Subcutaneous abdominal adipose tissue (tissue), 5 donors: ENCODE measurements at regions not wholly inside any gene's neighbourhood (a gene's known extent, or its start where the extent isn't known, plus 50 kb on each side); places are given as distances from the start of the nearest gene placed in this dataset.
"Not testable (repeated sequence)": the region's sequence is repeated elsewhere in the genome, so short reads cannot be mapped to it uniquely, and the experiment has no call there.

Experiments
- H3K27ac ChIP-seq: one replicate; pipeline ENCODE4 v1.7.0; 2013; ENCODE audit warnings: low read depth, mild to moderate bottlenecking, inconsistent platforms, low read length, moderate library complexity
- H3K27me3 ChIP-seq, 5 donors: one replicate each; pipeline ENCODE4 v1.7.0; 2013; ENCODE audit warnings: low read length in 5 of 5, inconsistent platforms in 1 of 5; ENCODE audit not compliant: control insufficient read depth in 5 of 5, insufficient read depth in 4 of 5
- H3K36me3 ChIP-seq, 5 donors: one replicate each; pipeline ENCODE4 v1.7.0; 2013; ENCODE audit warnings: low read length in 5 of 5; ENCODE audit not compliant: control insufficient read depth in 5 of 5, insufficient read depth in 5 of 5
- H3K4me1 ChIP-seq, 5 donors: one replicate each; pipeline ENCODE4 v1.7.0; 2013; ENCODE audit warnings: low read length in 5 of 5, mild to moderate bottlenecking in 3 of 5, moderate library complexity in 1 of 5; ENCODE audit not compliant: control insufficient read depth in 5 of 5, insufficient read depth in 5 of 5
- H3K4me3 ChIP-seq, 5 donors: one replicate each; pipeline ENCODE4 v1.7.0; 2013; ENCODE audit warnings: low read length in 5 of 5, low read depth in 1 of 5
- H3K9ac ChIP-seq, 5 donors: one replicate each; pipeline ENCODE4 v1.7.0; 2013; ENCODE audit warnings: low read length in 5 of 5, mild to moderate bottlenecking in 4 of 5, moderate library complexity in 3 of 5
- H3K9me3 ChIP-seq, 5 donors: one replicate each; pipeline ENCODE4 v1.7.0; 2013; ENCODE audit warnings: low read length in 5 of 5; ENCODE audit not compliant: control insufficient read depth in 5 of 5
- donor health status: healthy.
- donor health status: healthy.
- donor health status: healthy.
- donor health status: healthy.
- donor health status: healthy.

DNA sequence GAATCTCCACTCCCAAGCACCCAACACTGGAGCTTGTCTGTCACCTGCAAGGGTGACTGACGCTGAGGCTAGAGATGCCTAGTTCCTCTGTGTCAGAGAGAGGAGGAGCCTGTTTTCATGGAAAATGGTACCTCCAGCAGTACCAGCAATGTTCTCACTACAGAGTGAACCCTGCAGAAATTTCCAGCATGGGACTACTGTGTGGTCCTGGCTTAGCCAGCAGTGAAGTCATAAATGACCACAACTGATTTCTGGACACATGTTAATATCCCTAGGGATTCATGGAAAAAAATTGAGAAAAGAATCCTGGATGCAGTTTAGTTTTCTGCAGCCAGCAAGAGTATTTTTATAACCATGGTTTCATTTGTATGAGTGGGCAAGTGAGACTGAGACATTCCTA, 468.1 kb downstream of the CD83 start:
- Histone ChIP-seq H3K36me3 (no peaks in the 10 kb centered on the region), H3K27me3 (no peaks in the 10 kb centered on the region), H3K4me3 (no peak overlapping the region), H3K4me1 (peaks cover 0 to 4% (median under 1%) of the 10 kb centered on the region in 5 donors), H3K9ac (no peak overlapping the region), H3K27ac (no peak overlapping the region), H3K9me3 (no peaks in the 10 kb centered on the region)

DNA sequence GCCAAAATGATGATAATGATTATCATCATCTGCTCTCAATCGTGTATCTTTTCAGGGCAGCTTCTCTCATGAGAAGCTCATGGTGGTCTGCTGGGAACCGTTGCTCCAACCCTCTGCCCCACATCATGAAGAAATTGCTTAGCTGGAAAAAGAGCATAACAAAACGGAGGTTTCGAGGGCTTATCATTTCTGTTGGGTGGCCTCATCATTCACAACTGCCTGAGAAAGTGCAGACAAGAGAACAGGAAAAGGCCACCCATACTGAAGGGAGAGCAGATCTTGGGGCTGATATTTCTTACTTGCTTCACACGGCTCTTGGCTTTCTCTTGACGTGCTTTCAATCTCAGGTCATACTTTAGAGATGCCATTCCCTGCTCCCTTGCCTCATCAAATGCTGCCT, 471.6 kb downstream of the CD83 start:
- Histone ChIP-seq H3K36me3 (no peaks in the 10 kb centered on the region), H3K4me1 (peaks cover 0 to 9% (median 7%) of the 10 kb centered on the region in 5 donors), H3K27me3 (no peaks in the 10 kb centered on the region), H3K27ac (no peak overlapping the region), H3K4me3 (no peak overlapping the region), H3K9me3 (no peaks in the 10 kb centered on the region), H3K9ac (no peak overlapping the region)

DNA sequence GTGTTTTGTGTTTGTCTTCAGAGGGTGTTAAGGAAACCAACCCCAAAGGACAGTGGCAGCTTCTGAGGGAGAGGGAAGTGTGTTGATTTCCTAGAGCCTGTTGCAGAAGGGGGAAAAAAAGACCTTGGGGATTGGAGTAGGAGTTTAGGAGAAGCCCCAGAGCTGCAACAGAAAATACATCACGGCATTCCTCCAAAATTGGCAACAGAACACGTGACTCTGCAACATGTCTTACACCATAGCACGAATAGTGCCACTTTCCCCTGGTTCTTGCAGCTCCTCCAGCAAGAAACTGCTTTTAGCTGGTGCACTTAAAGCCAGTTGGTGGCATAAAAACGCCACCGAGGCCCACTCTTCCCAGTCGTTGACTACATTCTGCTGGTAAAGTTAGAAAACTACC, 473.0 kb downstream of the CD83 start:
- H3K27ac ChIP-seq, result no peak overlapping the region
- H3K9ac ChIP-seq, result no peak overlapping the region
- H3K4me3 ChIP-seq, result no peak overlapping the region
- no peaks in the 10 kb centered on the region for H3K9me3 ChIP-seq
- no peaks in the 10 kb centered on the region for H3K36me3 ChIP-seq
- H3K27me3 ChIP-seq, result no peaks in the 10 kb centered on the region
- peaks cover 0 to 9% (median 7%) of the 10 kb centered on the region in 5 donors for H3K4me1 ChIP-seq

DNA sequence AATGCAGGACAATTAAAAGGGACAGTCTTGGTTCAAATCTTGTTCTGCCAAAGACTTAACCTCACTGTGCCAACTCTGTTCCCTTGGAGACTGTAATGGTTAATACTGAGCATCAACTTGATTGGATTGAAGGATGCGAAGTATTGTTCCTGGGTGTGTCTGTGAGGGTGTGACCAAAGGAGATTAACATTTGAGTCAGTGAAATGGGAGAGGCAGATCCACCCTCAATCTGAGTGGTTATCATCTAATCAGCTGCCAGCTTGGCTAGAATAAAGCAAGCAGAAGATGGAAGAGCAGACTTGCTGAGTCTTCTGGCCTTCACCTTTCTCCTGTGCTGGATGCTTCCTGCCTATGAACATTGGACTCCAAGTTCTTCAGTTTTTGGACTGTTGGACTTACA, 474.4 kb downstream of the CD83 start:
- Histone ChIP-seq H3K9me3 (peaks cover 0 to 3% (median 0%) of the 10 kb centered on the region in 5 donors), H3K9ac (no peak overlapping the region), H3K27me3 (no peaks in the 10 kb centered on the region), H3K4me1 (peaks cover 0 to 9% (median 6%) of the 10 kb centered on the region in 5 donors), H3K27ac (no peak overlapping the region), H3K4me3 (no peak overlapping the region), H3K36me3 (no peaks in the 10 kb centered on the region)

DNA sequence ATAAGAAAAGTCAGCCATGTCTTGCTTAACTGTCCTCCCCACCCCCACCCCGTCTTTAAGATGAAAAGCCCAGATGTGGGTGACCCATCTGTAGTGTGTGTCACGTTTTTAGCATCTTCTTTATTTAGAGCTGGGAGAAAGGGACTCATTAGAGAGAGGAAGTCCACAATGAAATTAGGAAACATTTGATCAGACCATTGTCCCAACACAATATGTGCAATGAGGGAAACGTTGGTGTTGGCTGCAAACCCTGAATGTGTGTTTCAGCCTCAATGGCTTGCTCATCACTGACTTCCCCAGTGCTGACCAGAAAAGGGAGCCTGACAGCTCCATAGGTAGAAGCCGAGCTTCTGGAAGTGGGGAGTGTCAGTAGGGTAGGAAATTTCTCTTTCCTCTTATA, 475.7 kb downstream of the CD83 start:
- H3K9ac ChIP-seq, result no peak overlapping the region
- peaks cover 0 to 9% (median 6%) of the 10 kb centered on the region in 5 donors for H3K4me1 ChIP-seq
- no peak overlapping the region for H3K27ac ChIP-seq
- no peak overlapping the region for H3K4me3 ChIP-seq
- no peaks in the 10 kb centered on the region for H3K36me3 ChIP-seq
- H3K27me3 ChIP-seq, result no peaks in the 10 kb centered on the region
- H3K9me3 ChIP-seq, result peaks cover 0 to 3% (median 0%) of the 10 kb centered on the region in 5 donors

DNA sequence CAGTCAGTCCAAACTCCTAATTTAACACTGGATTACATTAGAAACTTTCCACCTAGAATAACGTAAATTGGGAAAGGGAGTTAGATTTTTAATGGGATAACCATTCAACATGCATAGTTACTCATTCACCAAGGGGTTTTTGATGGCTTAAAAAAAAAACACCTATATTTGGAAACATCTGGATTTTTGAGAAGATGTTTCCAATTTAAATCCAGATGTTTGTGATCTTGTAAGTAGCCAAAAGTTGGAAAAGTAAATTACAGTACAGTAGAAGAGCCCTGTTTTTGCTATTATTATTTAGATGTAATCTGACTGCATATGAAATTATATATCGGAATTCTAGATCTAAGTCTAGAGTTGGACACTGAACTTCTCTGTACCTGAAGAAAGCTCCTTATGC, 478.2 kb downstream of the CD83 start:
- H3K9ac ChIP-seq, result no peak overlapping the region
- H3K4me1 ChIP-seq, result peaks cover 0 to 8% (median 5%) of the 10 kb centered on the region in 5 donors
- H3K4me3 ChIP-seq, result no peak overlapping the region
- H3K36me3 ChIP-seq, result no peaks in the 10 kb centered on the region
- H3K27me3 ChIP-seq, result no peaks in the 10 kb centered on the region
- no peak overlapping the region for H3K27ac ChIP-seq
- H3K9me3 ChIP-seq, result peaks cover 0 to 3% (median 0%) of the 10 kb centered on the region in 5 donors

DNA sequence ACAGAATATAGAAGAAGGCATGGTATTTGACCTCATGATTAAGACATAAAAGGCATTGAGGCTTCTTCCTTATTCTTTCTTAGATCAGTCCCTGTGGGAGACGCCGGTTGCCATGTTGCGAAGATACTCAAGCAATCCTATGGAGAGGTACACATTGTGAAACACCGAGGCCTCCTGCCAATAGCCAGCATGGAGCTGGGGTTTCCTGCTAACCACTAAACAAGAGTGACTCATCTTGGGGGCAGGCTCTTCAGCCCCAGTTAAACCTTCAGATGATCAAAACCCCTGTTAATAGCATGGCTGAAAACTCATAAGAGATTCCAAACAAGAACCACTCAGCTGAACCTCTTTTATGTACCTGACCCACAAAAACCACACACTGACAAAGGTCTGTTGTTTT, 478.8 kb downstream of the CD83 start:
- Histone ChIP-seq H3K27me3 (no peaks in the 10 kb centered on the region), H3K27ac (no peak overlapping the region), H3K4me3 (no peak overlapping the region), H3K36me3 (no peaks in the 10 kb centered on the region), H3K9ac (no peak overlapping the region), H3K9me3 (peaks cover 0 to 3% (median 0%) of the 10 kb centered on the region in 5 donors), H3K4me1 (peaks cover 0 to 6% (median 0%) of the 10 kb centered on the region in 5 donors)

DNA sequence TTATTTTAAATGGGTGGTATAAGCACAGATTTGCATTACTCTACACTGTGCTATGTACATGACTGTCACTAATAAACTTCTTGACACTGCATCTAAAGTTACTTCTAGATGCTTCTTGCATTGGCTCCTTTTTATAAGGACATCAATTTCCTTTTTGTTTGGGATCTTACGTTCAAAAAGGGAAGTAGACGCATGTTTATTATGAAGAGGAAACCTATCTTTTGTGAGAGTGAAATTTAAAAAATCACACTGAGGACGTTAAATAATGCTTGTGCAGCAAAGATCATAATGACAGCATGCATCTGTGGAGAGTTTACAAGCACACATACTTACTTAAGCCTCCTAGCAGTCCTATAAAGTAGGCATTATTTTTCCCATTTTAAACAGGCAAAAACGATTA, 479.5 kb downstream of the CD83 start:
- H3K4me3 ChIP-seq, result no peak overlapping the region
- H3K27ac ChIP-seq, result no peak overlapping the region
- peaks cover 0 to 6% (median 0%) of the 10 kb centered on the region in 5 donors for H3K4me1 ChIP-seq
- no peak overlapping the region for H3K9ac ChIP-seq
- peaks cover 0 to 3% (median 0%) of the 10 kb centered on the region in 5 donors for H3K9me3 ChIP-seq
- no peaks in the 10 kb centered on the region for H3K36me3 ChIP-seq
- no peaks in the 10 kb centered on the region for H3K27me3 ChIP-seq

DNA sequence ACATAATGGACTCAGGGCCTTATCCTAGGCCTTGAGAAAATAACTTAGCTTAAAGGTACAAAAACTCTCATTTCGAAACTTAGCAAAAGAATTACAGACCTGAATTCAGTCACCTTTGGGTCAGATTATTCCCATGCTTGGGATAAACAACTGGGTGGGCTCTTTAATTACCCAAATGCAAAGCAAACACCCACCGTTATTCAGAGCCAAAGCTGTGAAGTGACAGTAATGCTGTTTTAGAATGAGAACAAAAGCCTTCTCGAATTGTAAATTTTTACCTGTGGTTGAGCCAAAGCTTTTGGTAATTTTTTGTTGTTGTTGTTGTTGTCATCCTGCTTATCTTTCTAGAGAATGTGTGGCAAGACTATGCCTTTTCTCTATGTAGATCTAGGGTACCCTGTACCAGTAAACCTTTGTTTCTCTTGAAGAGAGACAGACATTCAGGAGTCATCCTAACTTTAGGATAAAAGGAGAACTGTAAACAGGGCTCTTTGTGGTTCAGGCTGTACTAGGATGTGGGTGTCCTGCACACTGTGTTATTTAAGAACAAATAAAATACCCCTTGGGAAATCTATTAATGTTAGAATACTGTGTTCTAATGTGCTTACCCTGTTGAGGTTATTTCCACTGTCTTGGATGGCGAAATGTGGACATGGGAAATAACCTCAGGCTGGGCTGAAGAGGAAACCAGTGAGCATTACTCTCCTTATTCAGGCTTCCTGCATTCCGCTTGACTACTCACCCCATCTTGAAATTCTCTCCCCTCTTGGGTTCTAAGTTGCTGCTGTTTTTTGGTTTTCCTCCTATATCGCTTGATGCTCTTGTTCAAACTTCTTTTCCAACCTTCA, 480.7 kb downstream of the CD83 start:
- no peaks in the 10 kb centered on the region for H3K36me3 ChIP-seq
- no peak overlapping the region for H3K4me3 ChIP-seq
- H3K27me3 ChIP-seq, result no peaks in the 10 kb centered on the region
- no peak overlapping the region for H3K9ac ChIP-seq
- H3K9me3 ChIP-seq, result peaks cover 0 to 3% (median 0%) of the 10 kb centered on the region in 5 donors
- peaks cover 0 to 6% (median 0%) of the 10 kb centered on the region in 5 donors for H3K4me1 ChIP-seq
- no peak overlapping the region for H3K27ac ChIP-seq

DNA sequence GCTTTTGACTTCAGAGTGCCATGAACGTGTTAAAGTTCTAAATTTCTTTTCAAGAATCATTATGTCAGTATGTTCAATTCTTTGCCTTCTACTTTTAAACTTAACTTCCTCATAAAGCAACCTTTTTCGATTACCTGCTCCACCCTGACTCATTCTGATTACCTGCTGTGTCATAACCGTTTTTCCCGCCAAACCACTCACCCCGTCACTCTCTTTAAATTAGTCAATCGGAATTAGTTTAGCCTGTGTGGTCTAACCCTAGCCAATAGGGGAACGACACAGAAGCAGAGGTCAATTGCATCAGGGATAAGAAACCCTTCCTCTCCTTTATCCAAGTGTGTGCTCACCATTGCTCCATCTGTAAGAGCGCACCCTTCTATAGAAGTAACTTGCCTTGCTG, 482.7 kb downstream of the CD83 start:
- H3K27ac ChIP-seq, H3K4me3 ChIP-seq, H3K9ac ChIP-seq, H3K4me1 ChIP-seq, H3K9me3 ChIP-seq, H3K27me3 ChIP-seq, H3K36me3 ChIP-seq: not testable (repeated sequence)
